Adrenal gland (tissue), 5 donors: ENCODE measurements at regions not wholly inside any gene's neighbourhood (a gene's known extent, or its start where the extent isn't known, plus 50 kb on each side); places are given as distances from the start of the nearest gene placed in this dataset.

Experiments
- POLR2A ChIP-seq, 2 donors: fragments of 450-650 bp; IDR thresholded peaks; one replicate each; pipeline ENCODE4 v1.6.1; 2017; ENCODE audit warnings: antibody characterized with exemption in 2 of 2, mild to moderate bottlenecking in 2 of 2, moderate library complexity in 1 of 2
- TF ChIP-seq, protein P1 (sequence below), 6 experiments: fragments of 450-650 bp in 4 of 6; fragments of 200-600 bp in 2 of 6; sonication (generic) in 1 of 6; IDR thresholded peaks; 1 replicate in 5 of 6; 2 replicates in 1 of 6; pipeline versions ENCODE4 v1.5.1 to v1.8.0; 2016 to 2021; ENCODE audit warnings: antibody characterized with exemption in 6 of 6, mild to moderate bottlenecking in 2 of 6, moderate library complexity in 1 of 6
- donor health status: DM: no; HTN: no; CAD: no.

DNA sequence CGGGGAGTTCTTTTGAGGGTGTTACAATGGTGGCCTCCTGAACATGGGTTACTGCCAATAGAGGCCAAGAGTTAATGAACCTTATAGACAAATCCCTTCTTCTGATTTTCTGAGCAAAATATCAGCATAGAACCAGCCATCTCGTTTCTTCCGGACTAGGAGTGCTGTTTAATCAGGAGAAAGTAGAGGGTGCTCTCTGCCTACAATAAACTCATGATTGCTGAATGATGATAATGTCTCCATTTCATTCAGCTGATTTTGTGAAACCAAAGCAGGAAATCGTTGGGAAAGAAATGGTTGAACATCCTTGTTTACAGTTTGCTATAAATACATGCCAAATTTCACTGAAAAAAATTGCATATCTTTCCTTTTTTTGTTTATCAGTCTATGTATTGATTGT, 142.8 kb upstream of the PLSCR5 start:
- TF ChIP-seq, protein P1, sequence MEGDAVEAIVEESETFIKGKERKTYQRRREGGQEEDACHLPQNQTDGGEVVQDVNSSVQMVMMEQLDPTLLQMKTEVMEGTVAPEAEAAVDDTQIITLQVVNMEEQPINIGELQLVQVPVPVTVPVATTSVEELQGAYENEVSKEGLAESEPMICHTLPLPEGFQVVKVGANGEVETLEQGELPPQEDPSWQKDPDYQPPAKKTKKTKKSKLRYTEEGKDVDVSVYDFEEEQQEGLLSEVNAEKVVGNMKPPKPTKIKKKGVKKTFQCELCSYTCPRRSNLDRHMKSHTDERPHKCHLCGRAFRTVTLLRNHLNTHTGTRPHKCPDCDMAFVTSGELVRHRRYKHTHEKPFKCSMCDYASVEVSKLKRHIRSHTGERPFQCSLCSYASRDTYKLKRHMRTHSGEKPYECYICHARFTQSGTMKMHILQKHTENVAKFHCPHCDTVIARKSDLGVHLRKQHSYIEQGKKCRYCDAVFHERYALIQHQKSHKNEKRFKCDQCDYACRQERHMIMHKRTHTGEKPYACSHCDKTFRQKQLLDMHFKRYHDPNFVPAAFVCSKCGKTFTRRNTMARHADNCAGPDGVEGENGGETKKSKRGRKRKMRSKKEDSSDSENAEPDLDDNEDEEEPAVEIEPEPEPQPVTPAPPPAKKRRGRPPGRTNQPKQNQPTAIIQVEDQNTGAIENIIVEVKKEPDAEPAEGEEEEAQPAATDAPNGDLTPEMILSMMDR (IDR thresholded peaks at IDR 0.05), result no peak
- no peak for TF ChIP-seq POLR2A (IDR thresholded peaks at IDR 0.05)
